HCT116 (cell line): ENCODE measurements at regions not wholly inside any gene's neighbourhood (a gene's known extent, or its start where the extent isn't known, plus 50 kb on each side); places are given as distances from the start of the nearest gene placed in this dataset.

Source experiments
- CTCF ChIP-seq, 3 experiments: fragments of 200-600 bp in 1 of 3; sonication (generic) in 1 of 3; IDR thresholded peaks in 2 of 3; conservative IDR thresholded peaks in 1 of 3; 2 replicates each; pipeline ENCODE4 v1.5.1; 2012 to 2017; ENCODE audit warnings: low read depth in 2 of 3, low read length in 2 of 3, antibody characterized with exemption in 1 of 3, borderline replicate concordance in 1 of 3, control low read depth in 1 of 3, mild to moderate bottlenecking in 1 of 3, mixed read lengths in 1 of 3, mixed run types in 1 of 3, moderate library complexity in 1 of 3; ENCODE audit not compliant: insufficient read depth in 1 of 3
- EZH2phosphoT487 ChIP-seq: fragments of 200-600 bp; IDR thresholded peaks from 2 replicates; pipeline ENCODE4 v1.6.1; 2018; ENCODE audit warnings: antibody characterized with exemption, borderline replicate concordance
- FOSL1 ChIP-seq: IDR thresholded peaks from 2 replicates; pipeline ENCODE4 v1.6.1; 2012; ENCODE audit warnings: low read depth
- MAX ChIP-seq: IDR thresholded peaks from 2 replicates; pipeline ENCODE4 v1.6.1; 2012
- POLR2A ChIP-seq: IDR thresholded peaks from 2 replicates; pipeline ENCODE4 v1.7.0; 2011; ENCODE audit warnings: borderline replicate concordance; ENCODE audit not compliant: insufficient read depth, insufficient read length; ENCODE audit errors: extremely low read depth
- SP1 ChIP-seq: IDR thresholded peaks from 2 replicates; pipeline ENCODE4 v1.6.1; 2012; ENCODE audit warnings: low read depth
- SRF ChIP-seq: IDR thresholded peaks from 2 replicates; pipeline ENCODE4 v1.6.1; 2012; ENCODE audit warnings: low read depth
- ZNF274 ChIP-seq: fragments of 200-500 bp; sonication (Bioruptor generic); IDR thresholded peaks from 2 replicates; pipeline ENCODE4 v1.6.1; 2014; ENCODE audit warnings: mild to moderate bottlenecking, low read depth, low read length, inconsistent platforms

- TF ChIP-seq MAX, result no peak
- TF ChIP-seq POLR2A, result no peak
- no peak for TF ChIP-seq ZNF274
- peak in 2 of 3 experiments; percentile 10 to 49; a peak in 3 of 6 replicates for TF ChIP-seq CTCF (IDR thresholded peaks at IDR 0.05 in 2 of 3, conservative IDR thresholded peaks at IDR 0.05 in 1 of 3; ENCODE audit: borderline replicate concordance in 1 of 3, insufficient read depth in 1 of 3, low read depth in 2 of 3, low read length in 2 of 3)
- TF ChIP-seq FOSL1, result no peak
- TF ChIP-seq SP1, result no peak
- TF ChIP-seq SRF, result no peak
- TF ChIP-seq EZH2phosphoT487, result no peak
These were observed 82.3 kb upstream of the FAM98A start for GRCh38 chr2:33681364-33681757.
